ENCODE measurements at regions not wholly inside any gene's neighbourhood (a gene's known extent, or its start where the extent isn't known, plus 50 kb on each side); places are given as distances from the start of the nearest gene placed in this dataset.

DNA sequence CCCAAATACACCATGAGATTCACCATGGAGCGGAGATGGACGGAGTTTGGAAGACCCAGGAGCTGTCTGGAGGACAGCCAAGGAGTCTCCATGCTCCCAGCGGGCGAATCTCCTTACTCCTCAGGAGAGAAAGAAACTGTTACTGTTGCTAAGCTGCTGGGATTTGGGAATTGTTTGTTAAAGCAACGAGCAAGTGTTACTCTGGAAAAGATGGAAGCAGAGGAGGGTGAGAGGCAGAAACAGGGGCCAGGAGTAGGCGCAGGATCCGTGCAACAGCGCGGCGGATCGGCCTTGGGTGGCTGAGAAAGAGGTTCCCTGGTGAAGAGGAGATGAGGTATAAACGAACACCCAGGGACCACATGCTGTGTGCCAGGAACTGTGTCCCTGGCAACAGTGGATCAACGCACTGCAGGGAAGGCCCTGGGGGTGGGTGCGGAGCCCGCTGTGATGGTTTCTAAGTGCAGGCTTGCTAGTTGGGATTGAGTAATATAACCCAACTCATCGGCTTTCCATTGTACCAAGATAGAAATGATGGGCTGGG, 1436.4 kb downstream of the BRD1 start (continued):
- TF ChIP-seq, protein P1, sequence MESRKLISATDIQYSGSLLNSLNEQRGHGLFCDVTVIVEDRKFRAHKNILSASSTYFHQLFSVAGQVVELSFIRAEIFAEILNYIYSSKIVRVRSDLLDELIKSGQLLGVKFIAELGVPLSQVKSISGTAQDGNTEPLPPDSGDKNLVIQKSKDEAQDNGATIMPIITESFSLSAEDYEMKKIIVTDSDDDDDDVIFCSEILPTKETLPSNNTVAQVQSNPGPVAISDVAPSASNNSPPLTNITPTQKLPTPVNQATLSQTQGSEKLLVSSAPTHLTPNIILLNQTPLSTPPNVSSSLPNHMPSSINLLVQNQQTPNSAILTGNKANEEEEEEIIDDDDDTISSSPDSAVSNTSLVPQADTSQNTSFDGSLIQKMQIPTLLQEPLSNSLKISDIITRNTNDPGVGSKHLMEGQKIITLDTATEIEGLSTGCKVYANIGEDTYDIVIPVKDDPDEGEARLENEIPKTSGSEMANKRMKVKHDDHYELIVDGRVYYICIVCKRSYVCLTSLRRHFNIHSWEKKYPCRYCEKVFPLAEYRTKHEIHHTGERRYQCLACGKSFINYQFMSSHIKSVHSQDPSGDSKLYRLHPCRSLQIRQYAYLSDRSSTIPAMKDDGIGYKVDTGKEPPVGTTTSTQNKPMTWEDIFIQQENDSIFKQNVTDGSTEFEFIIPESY (IDR thresholded peaks at IDR 0.05; ENCODE audit: extremely low read depth, insufficient replicate concordance, low read length): no peak
- TF ChIP-seq SP1 (IDR thresholded peaks at IDR 0.05; ENCODE audit: low read depth) (no peak), RAD21 (IDR thresholded peaks at IDR 0.05; ENCODE audit: low read depth) (no peak), ELF1 (IDR thresholded peaks at IDR 0.05; ENCODE audit: borderline replicate concordance, low read depth) (no peak), EZH2 (IDR thresholded peaks at IDR 0.05) (no peak), EGR1 (IDR thresholded peaks at IDR 0.05; ENCODE audit: low read depth) (no peak), SRF (IDR thresholded peaks at IDR 0.05; ENCODE audit: low read depth) (no peak)

GRCh38 chr22:48389916-48390315, 1437.8 kb downstream of the BRD1 start:
- ChIA-PET POLR2A (no interaction called here), RAD21 (ENCODE audit: low non-redundant PET in 1 of 2, low total read pairs in 2 of 2, uncharacterized antibody in 2 of 2, unreplicated experiment in 2 of 2) (no interaction called here), CTCF (no interaction called here)
- Histone ChIP-seq H3K9me3 (ENCODE audit: control insufficient read depth in 1 of 2, insufficient read depth in 1 of 2, low read depth in 1 of 2, low read length in 2 of 2) (peaks cover 0 to 2% of the 10 kb centered on the region in 2 experiments; a peak in 1 of 4 replicates), H2AFZ (ENCODE audit: low read depth, low read length, poor library complexity, severe bottlenecking) (no peak overlapping the region), H3K9ac (ENCODE audit: low read length) (no peak overlapping the region), H3K79me2 (ENCODE audit: insufficient read depth, low read length) (no peaks in the 10 kb centered on the region), H3K36me3 (ENCODE audit: control insufficient read depth in 1 of 2, insufficient read depth in 2 of 2, low read length in 2 of 2) (no peaks in the 10 kb centered on the region), H4K20me1 (ENCODE audit: insufficient read depth) (no peaks in the 10 kb centered on the region), H3K4me3 (replicated peaks in 1 of 2; ENCODE audit: low read depth in 1 of 2, low read length in 2 of 2) (no peak overlapping the region), H3K4me1 (ENCODE audit: control insufficient read depth in 1 of 2, insufficient read depth in 2 of 2, low read length in 2 of 2) (no peaks in the 10 kb centered on the region), H3K27ac (ENCODE audit: low read depth, low read length) (no peak overlapping the region), H3K27me3 (ENCODE audit: insufficient read depth, low read length) (peaks cover 4% of the 10 kb centered on the region), H3K4me2 (ENCODE audit: low read length) (no peak overlapping the region), H3K9me2 (ENCODE audit: insufficient read depth) (no peaks in the 10 kb centered on the region)
- TF ChIP-seq, protein P2, sequence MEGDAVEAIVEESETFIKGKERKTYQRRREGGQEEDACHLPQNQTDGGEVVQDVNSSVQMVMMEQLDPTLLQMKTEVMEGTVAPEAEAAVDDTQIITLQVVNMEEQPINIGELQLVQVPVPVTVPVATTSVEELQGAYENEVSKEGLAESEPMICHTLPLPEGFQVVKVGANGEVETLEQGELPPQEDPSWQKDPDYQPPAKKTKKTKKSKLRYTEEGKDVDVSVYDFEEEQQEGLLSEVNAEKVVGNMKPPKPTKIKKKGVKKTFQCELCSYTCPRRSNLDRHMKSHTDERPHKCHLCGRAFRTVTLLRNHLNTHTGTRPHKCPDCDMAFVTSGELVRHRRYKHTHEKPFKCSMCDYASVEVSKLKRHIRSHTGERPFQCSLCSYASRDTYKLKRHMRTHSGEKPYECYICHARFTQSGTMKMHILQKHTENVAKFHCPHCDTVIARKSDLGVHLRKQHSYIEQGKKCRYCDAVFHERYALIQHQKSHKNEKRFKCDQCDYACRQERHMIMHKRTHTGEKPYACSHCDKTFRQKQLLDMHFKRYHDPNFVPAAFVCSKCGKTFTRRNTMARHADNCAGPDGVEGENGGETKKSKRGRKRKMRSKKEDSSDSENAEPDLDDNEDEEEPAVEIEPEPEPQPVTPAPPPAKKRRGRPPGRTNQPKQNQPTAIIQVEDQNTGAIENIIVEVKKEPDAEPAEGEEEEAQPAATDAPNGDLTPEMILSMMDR (IDR thresholded peaks at IDR 0.05 in 2 of 3, conservative IDR thresholded peaks at IDR 0.05 in 1 of 3; ENCODE audit: borderline replicate concordance in 1 of 3, insufficient read depth in 1 of 3, low read depth in 2 of 3, low read length in 2 of 3): no peak
- TF ChIP-seq ELF1 (IDR thresholded peaks at IDR 0.05; ENCODE audit: borderline replicate concordance, low read depth) (no peak), RAD21 (IDR thresholded peaks at IDR 0.05; ENCODE audit: low read depth) (no peak)
- BruUV-seq (replicated peaks): no TSS peak
- ATAC-seq (no peak), DNase-seq (ENCODE audit: low read depth, low spot score) (no peak)
- intact Hi-C loops (cut with micrococcal nuclease): no loop called here
